Trophoblast cell (in vitro differentiated cells and primary cell): ENCODE measurements at regions not wholly inside any gene's neighbourhood (a gene's known extent, or its start where the extent isn't known, plus 50 kb on each side); places are given as distances from the start of the nearest gene placed in this dataset.
"Not testable (repeated sequence)": the region's sequence is repeated elsewhere in the genome, so short reads cannot be mapped to it uniquely, and the experiment has no call there.

Source experiments
- DNase-seq, 2 donors: peaks; one replicate each; pipeline ENCODE4 v3.0.0-alpha.2; 2016
- H2AFZ ChIP-seq: 2 replicates; pipeline ENCODE4 v1.6.1; 2013; ENCODE audit warnings: low read length, moderate library complexity, mild to moderate bottlenecking; ENCODE audit not compliant: insufficient read depth, poor library complexity
- H2AK5ac ChIP-seq: 2 replicates; pipeline ENCODE4 v1.6.1; 2013; ENCODE audit warnings: mild to moderate bottlenecking, low read length
- H2BK120ac ChIP-seq: 2 replicates; pipeline ENCODE4 v1.6.1; 2013; ENCODE audit warnings: low read length, mild to moderate bottlenecking, moderate library complexity; ENCODE audit not compliant: insufficient read depth, poor library complexity
- H2BK12ac ChIP-seq: 2 replicates; pipeline ENCODE4 v1.6.1; 2013; ENCODE audit warnings: mild to moderate bottlenecking, low read length, moderate library complexity
- H2BK5ac ChIP-seq: 2 replicates; pipeline ENCODE4 v1.6.1; 2013; ENCODE audit warnings: low read length, low read depth, moderate library complexity, mild to moderate bottlenecking; ENCODE audit not compliant: poor library complexity
- H3K14ac ChIP-seq: 2 replicates; pipeline ENCODE4 v1.6.1; 2013; ENCODE audit warnings: mild to moderate bottlenecking, low read length
- H3K18ac ChIP-seq: 2 replicates; pipeline ENCODE4 v1.6.1; 2013; ENCODE audit warnings: mild to moderate bottlenecking, low read length
- H3K23ac ChIP-seq: 2 replicates; pipeline ENCODE4 v1.6.1; 2013; ENCODE audit warnings: low read length
- H3K27ac ChIP-seq: 2 replicates; pipeline ENCODE4 v1.5.1; 2013; ENCODE audit warnings: low read depth, mild to moderate bottlenecking, inconsistent platforms, low read length, moderate library complexity
- H3K27me3 ChIP-seq: 2 replicates; pipeline ENCODE4 v1.6.1; 2013; ENCODE audit warnings: inconsistent platforms, mild to moderate bottlenecking, low read length, moderate library complexity; ENCODE audit not compliant: insufficient read depth
- H3K36me3 ChIP-seq, 2 experiments: 1 replicate in 1 of 2; 2 replicates in 1 of 2; pipeline ENCODE4 v1.6.1; 2013; ENCODE audit warnings: low read length in 2 of 2, mild to moderate bottlenecking in 2 of 2, moderate library complexity in 1 of 2; ENCODE audit not compliant: insufficient read depth in 2 of 2, control insufficient read depth in 1 of 2
- H3K4ac ChIP-seq: 2 replicates; pipeline ENCODE4 v1.6.1; 2013; ENCODE audit warnings: low read depth, mild to moderate bottlenecking, low read length, moderate library complexity
- H3K4me1 ChIP-seq, 2 experiments: 1 replicate in 1 of 2; 2 replicates in 1 of 2; pipeline ENCODE4 v1.6.1; 2013; ENCODE audit warnings: low read length in 2 of 2, mild to moderate bottlenecking in 2 of 2, moderate library complexity in 1 of 2; ENCODE audit not compliant: insufficient read depth in 2 of 2, control insufficient read depth in 1 of 2
- H3K4me2 ChIP-seq: 2 replicates; pipeline ENCODE4 v1.6.1; 2013; ENCODE audit warnings: inconsistent platforms, mild to moderate bottlenecking, low read length, moderate library complexity
- H3K4me3 ChIP-seq: 2 replicates; pipeline ENCODE4 v1.5.1; 2013; ENCODE audit warnings: mild to moderate bottlenecking, low read depth, low read length, inconsistent platforms
- H3K79me1 ChIP-seq: one replicate; pipeline ENCODE4 v1.6.1; 2013; ENCODE audit warnings: low read length
- H3K79me2 ChIP-seq: 2 replicates; pipeline ENCODE4 v1.6.1; 2013; ENCODE audit warnings: low read length, mild to moderate bottlenecking; ENCODE audit not compliant: control insufficient read depth, insufficient read depth, poor library complexity
- H3K9ac ChIP-seq: 2 replicates; pipeline ENCODE4 v1.6.1; 2013; ENCODE audit warnings: mild to moderate bottlenecking, low read length
- H3K9me3 ChIP-seq: 2 replicates; pipeline ENCODE4 v1.6.1; 2013; ENCODE audit warnings: low read depth, mild to moderate bottlenecking, control low read depth, inconsistent platforms, low read length; ENCODE audit not compliant: insufficient read depth
- H4K12ac ChIP-seq: 2 replicates; pipeline ENCODE4 v1.6.1; 2013; ENCODE audit warnings: low read depth, mild to moderate bottlenecking, low read length, moderate library complexity
- H4K8ac ChIP-seq: 2 replicates; pipeline ENCODE4 v1.6.1; 2013; ENCODE audit warnings: low read depth, mild to moderate bottlenecking, low read length, moderate library complexity
- H4K91ac ChIP-seq: one replicate; pipeline ENCODE4 v1.6.1; 2013; ENCODE audit warnings: low read depth, mild to moderate bottlenecking, low read length, moderate library complexity
- WGBS: extraction: QIAGEN DNeasy Blood & Tissue Kit; methylation state at CpG from one replicate; pipeline ENCODE4 v1.1.7; 2013; ENCODE audit warnings: missing lambda C conversion rate; ENCODE audit not compliant: insufficient read length, insufficient coverage; ENCODE audit errors: extremely low coverage; 5-methylcytosine and 5-hydroxymethylcytosine counted together

DNA sequence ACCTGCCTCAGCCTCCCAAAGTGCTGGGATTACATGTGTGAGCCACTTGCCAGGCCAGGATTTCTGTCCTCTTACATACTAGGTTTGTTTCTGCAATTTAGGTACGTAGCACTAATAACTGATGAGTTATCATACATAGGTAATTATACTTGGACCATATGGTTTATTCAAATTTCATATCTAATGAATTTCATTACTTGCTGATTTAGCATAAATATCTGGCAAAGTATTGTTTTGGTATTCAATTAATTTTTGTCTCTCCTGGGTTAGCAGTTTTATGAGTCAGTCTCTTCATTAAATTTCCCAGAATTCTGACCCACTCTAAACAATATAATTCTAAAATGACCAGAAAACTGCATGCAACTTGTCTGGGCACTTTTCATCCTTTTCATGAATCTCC lies 2146.5 kb downstream of the TP53TG3F start:
- Histone ChIP-seq H3K23ac (no peak overlapping the region), H3K4me1 (no peaks in the 10 kb centered on the region), H3K79me2 (no peaks in the 10 kb centered on the region), H3K9me3 (peaks cover 4% of the 10 kb centered on the region), H4K12ac (no peak overlapping the region), H2BK5ac (no peak overlapping the region), H3K27ac (no peak overlapping the region), H2BK12ac (no peak overlapping the region), H2AFZ (no peak overlapping the region), H2BK120ac (no peak overlapping the region), H3K18ac (no peak overlapping the region), H3K4ac (no peak overlapping the region), H4K8ac (no peak overlapping the region), H3K36me3 (no peaks in the 10 kb centered on the region), H3K14ac (no peak overlapping the region), H3K4me3 (no peak overlapping the region), H3K79me1 (no peaks in the 10 kb centered on the region), H3K4me2 (no peak overlapping the region), H2AK5ac (no peak overlapping the region), H4K91ac (no peak overlapping the region), H3K27me3 (no peaks in the 10 kb centered on the region), H3K9ac (no peak overlapping the region)
- WGBS, result no CpG with 5 or more reads among the region's 1 CpG
- DNase-seq, result no peak

DNA sequence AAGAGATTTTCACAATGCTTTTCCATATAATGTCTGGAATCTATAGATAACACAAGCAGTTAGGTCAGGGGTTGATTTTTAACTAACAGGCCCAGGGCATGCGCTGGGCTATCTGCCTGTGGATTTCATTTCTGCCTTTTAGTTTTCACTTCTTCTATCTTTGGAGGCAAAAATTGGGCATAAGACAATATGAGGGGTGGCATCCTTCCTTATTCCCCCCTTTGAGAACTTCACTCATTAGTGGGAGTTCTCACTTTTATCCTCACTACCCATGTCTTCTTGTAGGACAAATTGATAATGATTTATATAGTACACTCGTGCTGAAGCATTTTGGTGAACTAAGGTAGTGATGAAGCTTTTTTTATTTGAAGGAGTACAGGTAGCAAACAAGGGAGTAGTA lies 2155.5 kb downstream of the TP53TG3F start:
- not testable (repeated sequence) for H3K27ac ChIP-seq, H3K4me1 ChIP-seq, H3K27me3 ChIP-seq, H3K4ac ChIP-seq, H2BK5ac ChIP-seq, H2BK120ac ChIP-seq, H4K12ac ChIP-seq, H3K9ac ChIP-seq, H3K4me3 ChIP-seq, H2AFZ ChIP-seq, H3K23ac ChIP-seq, H4K8ac ChIP-seq, H3K79me2 ChIP-seq, H2BK12ac ChIP-seq, H2AK5ac ChIP-seq, H3K14ac ChIP-seq, H3K18ac ChIP-seq, H3K36me3 ChIP-seq, H3K79me1 ChIP-seq, H4K91ac ChIP-seq, H3K4me2 ChIP-seq
- peaks cover 12% of the 10 kb centered on the region for H3K9me3 ChIP-seq
- WGBS, result no CpG with 5 or more reads among the region's 2 CpGs
- DNase-seq, result peak in 1 of 2 donors; percentile 4

DNA sequence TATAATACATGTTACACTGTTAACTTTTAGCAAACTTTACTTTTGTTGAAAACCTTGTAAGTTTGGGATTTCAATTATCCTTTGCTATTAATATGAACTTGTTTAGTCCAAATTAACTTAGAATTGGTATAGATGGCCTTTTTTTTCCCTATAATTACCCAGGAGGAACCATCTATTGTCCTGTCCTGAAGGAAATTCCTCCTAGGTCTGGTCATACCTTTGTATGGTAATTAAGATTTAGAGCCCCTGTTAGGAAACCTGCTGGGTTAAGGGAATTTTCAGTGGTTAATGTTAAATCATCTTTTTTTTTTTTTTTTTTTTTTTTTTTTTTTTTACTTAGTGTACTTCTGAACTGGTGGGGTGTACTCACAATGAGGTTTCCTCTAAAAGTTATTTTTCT lies 2159.8 kb downstream of the TP53TG3F start:
- not testable (repeated sequence) for DNase-seq, H2AFZ ChIP-seq, H3K14ac ChIP-seq, H3K9ac ChIP-seq, H2AK5ac ChIP-seq, H3K27me3 ChIP-seq, H4K91ac ChIP-seq, H3K4ac ChIP-seq, H4K8ac ChIP-seq, H4K12ac ChIP-seq, H3K4me2 ChIP-seq, H3K4me1 ChIP-seq, H3K23ac ChIP-seq, H3K4me3 ChIP-seq, H3K27ac ChIP-seq, H2BK5ac ChIP-seq, H3K18ac ChIP-seq, H3K79me2 ChIP-seq, H2BK120ac ChIP-seq, H3K36me3 ChIP-seq, H2BK12ac ChIP-seq, H3K79me1 ChIP-seq
- peaks cover 21% of the 10 kb centered on the region for H3K9me3 ChIP-seq

DNA sequence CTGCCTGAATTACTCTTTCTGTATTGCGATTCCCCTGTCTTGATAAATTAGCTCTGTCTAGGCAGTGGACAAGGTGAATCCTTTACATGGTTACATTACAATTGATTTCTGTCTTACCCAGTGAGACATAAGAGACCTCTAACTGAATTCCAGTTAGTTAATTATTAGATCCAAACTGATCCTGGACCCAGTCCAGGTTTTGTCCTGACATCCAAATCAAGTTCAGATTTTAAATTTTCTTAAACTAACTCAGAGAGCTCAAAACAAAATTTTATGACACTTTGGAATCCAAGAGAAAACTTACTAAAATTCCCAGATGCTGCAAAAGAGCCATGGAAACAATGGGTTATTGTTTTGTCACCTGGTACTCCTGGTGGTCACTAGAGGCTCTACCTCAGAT lies 2166.6 kb downstream of the TP53TG3F start:
- Histone ChIP-seq H2BK120ac (no peak overlapping the region), H3K18ac (no peak overlapping the region), H3K79me2 (no peaks in the 10 kb centered on the region), H3K4ac (no peak overlapping the region), H2AFZ (no peak overlapping the region), H2AK5ac (no peak overlapping the region), H3K4me2 (no peak overlapping the region), H4K91ac (no peak overlapping the region), H3K14ac (no peak overlapping the region), H2BK5ac (no peak overlapping the region), H3K27me3 (no peaks in the 10 kb centered on the region), H4K12ac (no peak overlapping the region), H3K36me3 (no peaks in the 10 kb centered on the region), H3K23ac (no peak overlapping the region), H3K4me1 (no peaks in the 10 kb centered on the region), H2BK12ac (no peak overlapping the region), H4K8ac (no peak overlapping the region), H3K4me3 (no peak overlapping the region), H3K79me1 (no peaks in the 10 kb centered on the region), H3K9ac (no peak overlapping the region), H3K9me3 (peaks cover 13% of the 10 kb centered on the region), H3K27ac (no peak overlapping the region)
- no CpG with 5 or more reads among the region's 1 CpG for WGBS
- no peak for DNase-seq

DNA sequence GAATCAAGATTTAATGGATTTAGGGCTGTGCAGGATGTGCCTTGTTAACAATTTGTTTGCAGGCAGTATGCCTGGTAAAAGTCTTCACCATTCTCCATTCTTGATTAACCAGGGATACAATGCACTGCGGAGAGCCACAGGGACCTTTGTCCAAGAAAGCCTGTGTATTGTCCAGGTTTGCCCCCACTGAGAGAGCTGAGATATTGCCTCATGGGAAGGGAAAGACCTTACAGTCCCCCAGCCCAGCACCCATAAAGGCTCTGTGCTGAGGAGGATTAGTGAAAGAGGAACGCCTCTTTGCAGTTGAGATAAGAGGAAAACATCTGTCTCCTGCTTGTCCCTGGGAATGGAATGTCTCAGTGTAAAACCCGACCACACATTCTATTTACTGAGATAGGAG lies 2169.6 kb downstream of the TP53TG3F start:
- Histone ChIP-seq H3K18ac (no peak overlapping the region), H4K91ac (no peak overlapping the region), H3K4me1 (no peaks in the 10 kb centered on the region), H3K27me3 (no peaks in the 10 kb centered on the region), H3K27ac (no peak overlapping the region), H2AK5ac (no peak overlapping the region), H2BK5ac (no peak overlapping the region), H3K4ac (no peak overlapping the region), H3K9ac (no peak overlapping the region), H3K79me1 (no peaks in the 10 kb centered on the region), H2AFZ (no peak overlapping the region), H4K12ac (no peak overlapping the region), H3K79me2 (no peaks in the 10 kb centered on the region), H3K4me2 (no peak overlapping the region), H2BK12ac (no peak overlapping the region), H3K4me3 (no peak overlapping the region), H4K8ac (no peak overlapping the region), H2BK120ac (no peak overlapping the region), H3K14ac (no peak overlapping the region), H3K9me3 (peaks cover 14% of the 10 kb centered on the region), H3K36me3 (no peaks in the 10 kb centered on the region), H3K23ac (no peak overlapping the region)
- WGBS, result no CpG with 5 or more reads among the region's 3 CpGs
- no peak for DNase-seq
